Suppressor macrophage (primary cell): ENCODE measurements at regions not wholly inside any gene's neighbourhood (a gene's known extent, or its start where the extent isn't known, plus 50 kb on each side); places are given as distances from the start of the nearest gene placed in this dataset.
A peak's percentile ranks its signal among the peaks of the same experiment; 100 is the strongest.

ENCODE experiments used
- DNase-seq, 4 experiments: peaks; one replicate each; pipeline ENCODE4 v3.0.0-alpha.2; 2020 to 2022

DNA sequence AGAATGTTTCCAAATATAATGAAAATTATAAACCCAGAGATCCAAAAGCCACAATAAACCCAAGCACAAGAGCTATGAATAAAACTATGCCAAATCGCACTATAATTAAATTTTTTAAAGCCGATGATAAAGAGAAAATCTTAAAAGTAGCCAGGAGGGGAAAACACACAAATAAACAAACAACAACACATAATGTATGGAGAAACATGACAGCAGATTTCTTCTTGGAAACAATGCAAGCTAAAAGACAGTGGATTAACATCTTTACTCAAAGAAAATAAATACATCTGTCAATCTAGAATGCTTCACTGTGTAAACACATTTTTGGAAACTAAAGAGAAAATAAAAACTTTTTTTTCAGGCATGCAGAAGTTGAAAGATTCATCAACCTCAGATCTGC, 53.0 kb upstream of the SMOX start:
- DNase-seq, result no peak

DNA sequence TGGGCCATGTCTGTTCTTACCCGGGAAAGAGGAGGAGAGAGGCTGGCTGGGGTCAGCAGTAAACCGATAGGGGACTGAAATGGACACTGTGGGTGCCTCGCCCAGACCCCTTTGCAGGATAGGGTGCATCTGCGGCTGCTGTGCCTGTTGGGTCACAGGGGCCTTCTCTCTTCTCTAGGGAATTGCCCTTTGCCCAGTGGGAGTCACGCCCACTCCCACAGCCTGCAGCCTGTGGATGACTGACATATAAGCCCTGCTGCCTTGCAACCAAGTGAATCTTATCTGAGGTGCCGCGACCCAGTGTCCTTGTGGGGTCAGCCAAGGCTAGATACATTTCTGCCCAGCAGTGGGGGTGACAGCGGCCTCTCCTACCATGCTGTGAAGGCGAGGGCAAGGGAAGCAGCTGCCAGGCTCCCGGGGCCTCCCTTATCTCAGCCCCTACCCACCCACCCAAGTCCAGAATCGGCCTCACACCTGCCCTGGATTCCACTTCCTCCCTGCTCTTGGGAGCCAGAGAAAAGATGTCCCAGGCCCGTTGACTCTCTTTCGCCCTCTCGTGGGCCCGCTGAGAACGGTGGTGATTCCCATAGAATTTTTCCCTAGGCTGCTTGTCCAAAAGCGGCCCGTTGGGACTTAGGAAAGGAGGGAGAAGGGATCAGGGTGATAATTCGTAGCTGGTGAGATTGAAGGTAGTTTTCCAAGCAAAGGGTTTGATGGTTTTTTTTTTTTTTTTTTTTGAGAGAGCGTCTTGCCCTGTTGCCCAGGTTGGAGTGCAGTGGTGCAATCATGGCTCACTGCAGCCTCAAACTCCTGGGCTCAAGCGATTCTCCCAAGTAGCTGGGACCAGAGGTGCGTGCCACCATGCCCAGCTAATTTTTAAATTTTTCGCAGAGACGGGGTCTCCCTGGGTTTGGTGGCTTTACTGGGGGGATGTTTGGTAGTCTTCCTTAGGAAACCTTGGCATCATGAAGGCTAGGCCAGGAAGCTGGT, 56.8 kb upstream of the SMOX start:
- DNase-seq, result peak; percentile 60 to 75 (median 70)

- DNase-seq, result no peak
These were observed 57.7 kb upstream of the SMOX start for GRCh38 chr20:4090756-4091489.

DNA sequence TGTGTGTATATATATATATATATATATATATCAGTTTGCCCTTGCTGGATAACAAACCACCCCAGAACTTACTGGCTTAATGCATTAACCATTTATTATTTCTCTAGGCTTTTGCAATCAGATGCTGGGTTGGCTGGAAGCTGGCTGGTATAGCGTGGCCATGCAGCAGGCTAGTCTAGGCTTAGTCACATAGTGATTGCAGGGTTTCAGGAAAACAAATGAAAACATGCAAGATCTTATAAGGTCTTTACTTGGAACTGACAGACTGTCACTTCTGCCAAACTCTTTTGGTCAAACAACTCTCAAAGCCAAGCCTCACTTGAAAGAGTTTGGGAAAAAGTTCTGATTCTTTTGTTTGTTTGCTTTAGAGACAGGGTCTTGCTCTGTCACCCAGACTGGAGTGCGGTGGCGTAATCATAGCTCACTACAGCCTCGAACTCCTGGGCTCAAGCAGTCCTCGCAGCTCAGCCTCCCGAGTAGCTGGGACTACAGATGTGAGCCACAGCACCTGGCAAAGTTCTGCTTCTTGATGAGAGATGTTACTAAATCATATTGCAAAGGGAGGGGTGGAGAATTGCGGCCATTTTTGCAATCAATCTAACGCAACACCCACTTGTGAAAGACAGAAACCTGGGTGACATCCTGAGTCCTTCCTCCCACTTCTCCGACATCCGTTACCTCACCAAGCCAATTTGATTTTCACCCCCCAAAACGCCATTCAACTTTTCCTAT, 58.7 kb upstream of the SMOX start:
- peak; percentile 46 to 58 (median 49) for DNase-seq

DNA sequence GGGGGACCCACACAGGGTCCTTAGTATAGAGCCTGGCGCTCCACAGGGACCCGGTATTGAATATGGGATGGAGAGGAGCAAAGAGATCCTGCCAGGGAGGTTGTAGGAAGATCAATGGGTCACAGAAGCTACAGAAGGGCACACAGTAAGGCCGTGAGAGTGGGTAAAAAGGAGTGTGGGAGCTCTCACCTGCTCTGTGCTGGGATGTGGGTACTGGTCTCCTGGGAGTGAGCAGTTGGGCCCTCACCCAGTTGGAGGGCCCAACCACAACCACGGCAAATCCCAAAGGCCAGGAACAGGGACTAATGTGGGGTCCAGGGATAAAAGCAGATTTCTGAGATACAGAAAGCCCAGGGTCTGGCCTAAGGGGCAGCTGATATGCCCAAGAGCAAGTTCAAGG, 59.9 kb upstream of the SMOX start:
- DNase-seq, result no peak

- no peak for DNase-seq
These were observed 60.7 kb upstream of the SMOX start for GRCh38 chr20:4087923-4088322.

- no peak for DNase-seq
These were observed 61.6 kb upstream of the SMOX start for GRCh38 chr20:4086771-4087687.

DNA sequence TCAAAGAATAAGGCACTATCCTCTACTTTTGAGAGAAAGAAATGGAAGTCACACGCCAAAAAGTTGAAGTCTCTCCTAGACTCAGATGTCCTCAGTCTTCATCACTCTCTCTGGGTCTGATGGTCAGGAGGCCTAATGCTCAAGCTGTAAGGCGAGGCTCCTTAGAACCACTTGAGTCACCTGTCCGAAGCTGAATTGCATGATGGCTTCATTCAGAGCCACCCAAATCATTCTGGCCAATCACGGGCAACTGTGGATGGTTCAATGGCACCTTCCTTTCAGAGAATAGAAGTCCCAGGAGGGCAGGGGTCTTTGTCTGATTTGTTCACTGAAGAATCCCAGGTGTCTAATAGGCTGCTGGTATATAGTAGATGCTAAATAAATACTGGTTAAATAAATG, 63.9 kb upstream of the SMOX start:
- no peak for DNase-seq

DNA sequence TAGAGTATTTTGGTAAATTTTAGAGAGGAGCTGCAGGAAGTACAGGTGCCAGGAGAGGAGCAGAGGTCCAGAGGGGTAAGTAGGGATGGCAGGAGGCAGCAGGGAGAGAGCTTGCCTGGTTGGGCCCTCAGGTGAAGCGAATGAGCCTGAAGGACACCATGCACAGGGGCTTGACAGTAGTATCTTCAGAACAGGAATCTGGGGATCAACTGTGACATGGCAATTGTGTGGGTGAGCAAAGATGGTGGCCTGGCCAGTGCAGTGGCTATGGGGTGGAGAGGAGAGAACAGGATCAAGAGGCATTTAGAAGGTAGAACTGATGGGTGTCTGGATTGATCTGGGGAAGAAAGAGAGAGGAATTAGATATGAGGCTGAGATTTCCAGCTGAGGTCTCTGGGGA, 64.5 kb upstream of the SMOX start:
- no peak for DNase-seq

GRCh38 chr20:4083098-4083865, 65.3 kb upstream of the SMOX start:
- no peak for DNase-seq

DNA sequence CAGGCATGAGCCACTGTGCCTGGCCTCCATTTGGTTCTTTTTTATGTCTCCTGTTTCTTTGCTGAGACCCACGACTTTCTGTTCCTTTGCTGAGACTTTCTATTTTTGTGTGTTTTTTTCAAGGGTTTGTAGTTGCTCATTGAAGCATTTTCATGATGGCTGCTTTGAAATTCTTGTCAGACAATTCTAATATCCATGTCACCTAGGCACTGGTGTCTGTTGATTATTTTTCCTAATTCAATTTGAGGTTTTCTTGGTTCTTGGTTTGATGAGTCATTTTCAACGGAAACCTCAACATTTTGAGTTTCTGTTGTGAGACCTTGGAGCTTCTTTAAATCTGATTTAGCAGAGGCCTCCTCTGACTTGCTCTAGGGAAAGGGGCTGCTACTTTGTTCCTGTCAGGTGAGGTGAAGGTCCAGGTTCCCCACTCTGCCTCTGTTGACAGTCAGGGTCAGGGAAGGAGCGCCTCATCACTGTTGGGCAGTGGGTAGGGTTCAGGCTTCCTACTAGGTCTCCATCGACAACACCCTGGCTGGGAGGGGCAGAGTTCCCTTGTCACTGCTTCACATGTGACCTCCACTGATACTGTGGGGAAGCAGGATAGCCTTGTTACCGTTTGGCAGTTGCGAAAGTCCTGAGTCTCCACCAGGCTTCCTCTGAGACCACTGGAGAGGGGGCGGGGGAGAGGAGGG, 66.1 kb upstream of the SMOX start:
- peak; percentile 66 to 81 (median 78) for DNase-seq

GRCh38 chr20:4081421-4081820, 66.1 kb upstream of the RNF24 start:
- no peak for DNase-seq

- no peak for DNase-seq
These were observed 61.3 kb upstream of the RNF24 start for GRCh38 chr20:4076671-4077070.

GRCh38 chr20:4076033-4076432, 60.7 kb upstream of the RNF24 start:
- no peak for DNase-seq

GRCh38 chr20:4074877-4075455, 59.6 kb upstream of the RNF24 start:
- DNase-seq, result peak in 3 of 4 experiments; percentile 51 to 61 (median 52)

- DNase-seq, result no peak
These were observed 58.7 kb upstream of the RNF24 start for GRCh38 chr20:4073852-4074741.

GRCh38 chr20:4071178-4071693, 55.9 kb upstream of the RNF24 start:
- no peak for DNase-seq

GRCh38 chr20:4070323-4071177, 55.2 kb upstream of the RNF24 start:
- no peak for DNase-seq
